IPS-18a (cell line): ENCODE measurements at regions not wholly inside any gene's neighbourhood (a gene's known extent, or its start where the extent isn't known, plus 50 kb on each side); places are given as distances from the start of the nearest gene placed in this dataset.
"Not testable (repeated sequence)": the region's sequence is repeated elsewhere in the genome, so short reads cannot be mapped to it uniquely, and the experiment has no call there.

ENCODE experiments used
- H3K27ac ChIP-seq: one replicate; pipeline ENCODE4 v1.5.1; 2013; ENCODE audit warnings: low read length
- H3K27me3 ChIP-seq: one replicate; pipeline ENCODE4 v1.6.1; 2013; ENCODE audit warnings: mild to moderate bottlenecking, low read length; ENCODE audit not compliant: control insufficient read depth, insufficient read depth
- H3K36me3 ChIP-seq: one replicate; pipeline ENCODE4 v1.6.1; 2013; ENCODE audit warnings: low read depth, low read length; ENCODE audit not compliant: control insufficient read depth
- H3K4me1 ChIP-seq: one replicate; pipeline ENCODE4 v1.6.1; 2013; ENCODE audit warnings: low read depth, low read length; ENCODE audit not compliant: control insufficient read depth
- H3K4me3 ChIP-seq: one replicate; pipeline ENCODE4 v1.5.1; 2013; ENCODE audit warnings: low read length
- H3K9ac ChIP-seq: one replicate; pipeline ENCODE4 v1.6.1; 2013; ENCODE audit warnings: mild to moderate bottlenecking, low read length, moderate library complexity
- H3K9me3 ChIP-seq: one replicate; pipeline ENCODE4 v1.6.1; 2013; ENCODE audit warnings: low read depth, low read length; ENCODE audit not compliant: control insufficient read depth

DNA sequence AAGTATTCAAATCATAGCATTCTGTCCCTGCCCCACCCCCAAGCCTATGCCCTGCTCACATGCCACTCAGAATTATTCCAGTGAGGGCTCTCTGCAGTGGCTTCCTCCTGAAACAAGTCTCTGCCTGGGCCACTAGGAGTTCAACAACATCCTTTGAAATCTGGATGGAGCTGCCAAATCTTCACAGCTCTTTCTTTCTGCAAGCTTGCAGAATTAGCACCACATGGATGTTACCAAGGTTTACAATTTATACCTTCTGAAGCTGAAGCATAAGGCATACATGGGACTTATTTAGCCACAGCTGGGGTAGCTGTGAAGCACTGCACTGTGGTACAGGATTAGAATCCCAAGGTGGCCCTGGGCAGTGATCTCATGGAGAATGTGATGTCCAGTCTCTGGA lies 577.5 kb downstream of the CD109 start:
- Histone ChIP-seq H3K4me3 (no peak overlapping the region), H3K27me3 (no peaks in the 10 kb centered on the region), H3K27ac (no peak overlapping the region), H3K9me3 (no peaks in the 10 kb centered on the region), H3K36me3 (no peaks in the 10 kb centered on the region), H3K9ac (no peak overlapping the region), H3K4me1 (no peaks in the 10 kb centered on the region)

DNA sequence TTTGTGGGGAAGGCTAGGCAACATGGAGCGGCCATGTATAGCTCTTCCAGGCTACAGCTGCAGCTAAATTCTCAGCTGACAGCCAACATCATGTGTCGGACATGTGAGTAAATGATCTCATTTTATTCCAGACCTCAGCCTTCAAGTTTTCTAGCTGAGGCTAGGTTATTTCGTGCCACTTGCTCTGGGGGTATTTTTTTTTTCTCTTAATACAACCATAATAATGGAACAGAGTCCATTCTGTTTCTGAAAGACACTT lies 573.5 kb downstream of the CD109 start:
- H3K27me3 ChIP-seq = no peaks in the 10 kb centered on the region
- no peaks in the 10 kb centered on the region for H3K36me3 ChIP-seq
- no peaks in the 10 kb centered on the region for H3K9me3 ChIP-seq
- no peak overlapping the region for H3K27ac ChIP-seq
- H3K9ac ChIP-seq = no peak overlapping the region
- H3K4me3 ChIP-seq = no peak overlapping the region
- H3K4me1 ChIP-seq = no peaks in the 10 kb centered on the region

DNA sequence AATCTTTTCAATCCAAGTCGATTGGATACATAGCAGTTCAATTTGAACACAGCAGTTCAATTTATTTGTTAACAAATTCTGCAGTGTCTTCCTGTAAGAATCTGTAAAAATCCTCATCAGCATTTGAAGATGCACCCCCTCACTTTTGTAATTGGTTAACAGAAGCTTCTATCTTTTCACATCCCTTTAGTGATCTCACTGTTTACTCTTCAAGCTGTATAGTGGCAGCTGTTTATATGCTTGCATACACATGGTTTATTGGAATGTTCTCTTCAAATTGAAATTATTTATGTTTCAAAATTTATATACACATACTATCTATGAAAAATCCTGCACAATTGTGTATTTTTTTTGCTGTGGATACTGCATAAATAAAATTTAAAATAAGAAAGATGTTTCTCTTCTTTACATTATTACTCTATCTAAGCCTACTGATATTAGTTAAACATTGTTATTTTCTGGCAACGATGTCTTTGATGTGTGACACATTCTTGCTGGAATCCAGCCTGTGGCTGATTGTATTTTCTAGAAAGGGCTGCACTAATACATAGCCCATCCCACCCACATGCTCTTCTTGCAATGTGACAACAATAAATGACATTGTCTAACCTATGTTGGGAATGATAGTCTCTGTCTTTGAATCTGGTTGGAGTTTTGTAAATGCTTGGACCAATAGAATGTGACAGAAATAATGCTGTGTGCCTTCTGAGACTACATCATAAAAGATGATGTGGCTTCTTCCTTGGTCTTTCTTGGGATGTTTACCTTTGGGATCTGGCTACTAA lies 573.0 kb downstream of the CD109 start:
- Histone ChIP-seq H3K4me3 (no peak overlapping the region), H3K4me1 (no peaks in the 10 kb centered on the region), H3K9ac (no peak overlapping the region), H3K27ac (no peak overlapping the region), H3K9me3 (no peaks in the 10 kb centered on the region), H3K27me3 (no peaks in the 10 kb centered on the region), H3K36me3 (no peaks in the 10 kb centered on the region)

DNA sequence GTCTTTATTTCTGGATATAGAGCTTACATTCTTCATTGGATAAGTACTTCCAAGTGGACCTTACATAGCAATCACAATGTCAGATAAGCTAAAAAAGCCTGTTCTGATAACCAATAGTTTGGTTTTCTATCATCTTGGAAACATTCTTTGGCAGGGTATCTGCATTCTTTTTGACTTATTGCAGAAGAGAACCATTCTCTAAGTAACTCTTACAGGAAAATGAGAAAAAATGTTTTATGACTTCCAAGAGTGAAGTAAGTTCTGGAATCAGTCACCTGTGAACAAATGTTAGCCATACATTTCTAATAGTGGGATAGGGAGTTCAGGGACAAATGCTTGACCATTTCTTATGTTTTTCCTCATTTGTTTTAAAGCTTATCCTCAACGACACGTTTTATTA lies 564.0 kb downstream of the CD109 start:
- H3K36me3 ChIP-seq = no peaks in the 10 kb centered on the region
- H3K4me1 ChIP-seq = no peaks in the 10 kb centered on the region
- no peak overlapping the region for H3K27ac ChIP-seq
- H3K9me3 ChIP-seq = no peaks in the 10 kb centered on the region
- H3K27me3 ChIP-seq = no peaks in the 10 kb centered on the region
- H3K9ac ChIP-seq = no peak overlapping the region
- H3K4me3 ChIP-seq = no peak overlapping the region

DNA sequence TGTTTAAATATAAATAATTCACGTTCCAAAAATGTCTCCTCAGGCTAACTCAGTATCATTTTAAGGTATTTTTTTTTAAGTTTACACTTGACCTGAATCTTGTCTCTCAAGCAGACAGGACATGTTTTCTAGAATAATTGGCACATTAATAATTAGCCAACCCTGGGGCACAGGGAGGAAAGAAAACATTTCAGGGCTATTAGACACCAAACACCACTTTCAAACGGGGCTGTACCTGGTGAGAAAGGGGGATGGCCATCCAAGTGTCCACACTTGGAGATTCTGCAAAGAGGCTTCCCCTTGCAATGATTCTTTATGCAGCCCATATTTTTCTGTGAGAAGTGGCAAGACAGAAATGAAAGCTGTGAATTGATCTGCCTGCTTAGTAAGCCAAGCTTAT lies 560.8 kb downstream of the CD109 start:
- Histone ChIP-seq H3K9me3 (no peaks in the 10 kb centered on the region), H3K9ac (no peak overlapping the region), H3K4me3 (no peak overlapping the region), H3K27me3 (no peaks in the 10 kb centered on the region), H3K36me3 (no peaks in the 10 kb centered on the region), H3K4me1 (no peaks in the 10 kb centered on the region), H3K27ac (no peak overlapping the region)

DNA sequence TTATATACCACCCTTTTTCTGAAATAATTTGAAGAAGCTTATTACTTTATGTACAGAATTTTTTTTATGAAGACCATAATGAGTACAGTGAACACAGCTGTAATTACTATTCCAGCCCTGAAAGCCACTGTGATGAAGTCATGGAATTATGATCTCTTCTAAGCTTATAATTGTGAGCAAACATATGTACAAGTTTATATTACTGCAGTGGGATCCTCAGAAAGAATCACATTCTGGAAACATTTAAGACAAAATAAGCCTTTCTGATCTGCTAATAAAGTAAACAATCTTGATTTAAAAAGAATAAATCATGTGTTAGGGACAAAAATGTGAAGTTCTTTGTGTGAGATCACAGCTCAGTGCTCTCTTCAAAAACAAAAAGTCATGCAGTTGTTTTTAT lies 560.4 kb downstream of the CD109 start:
- H3K9me3 ChIP-seq = no peaks in the 10 kb centered on the region
- no peak overlapping the region for H3K4me3 ChIP-seq
- H3K27ac ChIP-seq = no peak overlapping the region

DNA sequence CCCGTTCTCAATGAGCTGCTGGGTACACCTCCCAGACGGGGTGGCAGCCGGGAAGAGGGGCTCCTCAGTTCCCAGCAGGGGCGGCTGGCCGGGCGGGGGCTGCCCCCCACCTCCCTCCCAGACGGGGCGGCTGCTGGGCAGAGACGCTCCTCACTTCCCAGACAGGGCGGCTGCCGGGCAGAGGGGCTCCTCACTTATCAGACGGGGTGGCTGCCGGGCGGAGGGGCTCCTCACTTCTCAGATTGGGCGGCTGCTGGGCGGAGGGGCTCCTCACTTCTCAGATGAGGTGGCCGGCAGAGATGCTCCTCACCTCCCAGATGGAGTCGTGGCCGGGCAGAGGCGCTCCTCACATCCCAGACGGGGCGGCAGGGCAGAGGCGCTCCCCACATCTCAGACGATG lies 559.0 kb downstream of the CD109 start:
- not testable (repeated sequence) for H3K4me3 ChIP-seq, H3K9me3 ChIP-seq, H3K36me3 ChIP-seq, H3K27me3 ChIP-seq, H3K27ac ChIP-seq, H3K9ac ChIP-seq, H3K4me1 ChIP-seq

More for the DNA sequence above, 560.4 kb downstream of the CD109 start:
- Histone ChIP-seq H3K36me3 (no peaks in the 10 kb centered on the region), H3K4me1 (no peaks in the 10 kb centered on the region), H3K9ac (no peak overlapping the region), H3K27me3 (no peaks in the 10 kb centered on the region)

DNA sequence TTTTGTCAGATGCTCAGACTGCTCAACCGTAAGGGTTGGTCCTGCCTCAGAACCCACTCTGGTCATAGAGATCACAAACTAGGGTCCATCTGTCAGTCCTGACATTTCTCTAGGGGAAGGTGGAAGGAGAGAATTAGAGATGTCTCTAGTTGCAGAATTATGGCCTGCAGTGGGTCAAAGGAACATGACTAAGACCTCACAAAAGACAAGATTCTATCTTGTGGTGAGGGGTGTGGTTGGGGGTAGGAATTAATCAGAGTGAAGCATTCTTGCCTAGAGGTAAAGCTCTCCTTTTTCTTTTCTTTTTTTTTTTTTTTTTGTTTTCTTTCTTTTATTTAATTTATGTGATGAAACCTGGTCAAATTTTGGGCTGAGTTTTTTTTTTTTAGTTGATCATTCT lies 558.1 kb downstream of the CD109 start:
- H3K4me1 ChIP-seq, H3K9ac ChIP-seq, H3K9me3 ChIP-seq, H3K27me3 ChIP-seq, H3K4me3 ChIP-seq, H3K36me3 ChIP-seq, H3K27ac ChIP-seq: not testable (repeated sequence)

DNA sequence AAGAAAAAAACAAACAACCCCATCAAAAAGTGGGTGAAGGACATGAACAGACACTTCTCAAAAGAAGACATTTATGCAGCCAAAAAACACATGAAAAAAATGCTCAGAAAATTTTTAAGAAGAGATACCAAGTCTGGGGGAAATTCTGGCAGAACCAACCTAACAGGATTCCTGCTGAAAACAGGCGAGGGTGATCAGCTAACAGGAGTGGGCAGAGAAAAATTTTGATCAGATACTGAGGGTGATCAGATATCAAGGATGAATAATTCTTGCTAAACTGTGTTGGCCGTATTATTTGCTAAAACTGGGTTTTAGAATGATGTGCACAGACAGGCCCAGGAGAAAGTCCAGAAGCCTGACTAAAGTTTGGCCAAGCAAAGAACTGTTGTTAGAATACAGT lies 557.3 kb downstream of the CD109 start:
- H3K9me3 ChIP-seq = no peaks in the 10 kb centered on the region
- H3K36me3 ChIP-seq = no peaks in the 10 kb centered on the region
- H3K4me1 ChIP-seq = no peaks in the 10 kb centered on the region
- H3K27me3 ChIP-seq = no peaks in the 10 kb centered on the region
- no peak overlapping the region for H3K4me3 ChIP-seq
- H3K9ac ChIP-seq = no peak overlapping the region
- no peak overlapping the region for H3K27ac ChIP-seq

DNA sequence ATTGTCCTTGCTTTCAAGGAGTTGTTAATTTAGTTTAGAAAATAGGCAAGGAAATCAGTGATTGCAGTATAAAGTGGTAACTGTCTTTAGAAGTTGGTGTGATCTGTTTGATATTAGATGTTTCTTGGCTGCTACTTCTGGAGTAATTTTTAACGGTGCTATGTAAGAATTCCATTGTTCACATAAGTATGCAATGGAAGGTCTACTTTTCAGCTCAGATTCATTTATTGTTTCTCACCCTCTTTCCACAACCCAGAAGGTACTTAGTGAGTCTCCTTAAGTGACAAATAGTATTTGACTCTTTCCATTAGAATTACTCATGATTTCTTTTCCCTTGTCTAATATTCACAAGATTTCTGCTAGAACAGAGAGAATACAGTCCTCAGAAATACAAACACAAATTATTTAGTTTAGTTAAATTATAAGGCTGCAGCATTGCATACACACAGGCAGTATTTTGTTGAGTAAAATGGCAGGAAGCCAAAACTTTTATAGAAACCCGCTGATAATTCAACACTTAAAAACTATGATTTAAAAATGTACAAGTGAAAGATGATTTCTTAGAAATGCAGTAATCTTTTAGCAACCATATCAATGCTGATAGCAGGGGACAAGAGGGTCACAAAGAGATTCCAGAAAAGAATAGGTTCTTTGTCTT lies 554.3 kb downstream of the CD109 start:
- Histone ChIP-seq H3K4me3 (no peak overlapping the region), H3K9ac (no peak overlapping the region), H3K27me3 (no peaks in the 10 kb centered on the region), H3K36me3 (no peaks in the 10 kb centered on the region), H3K27ac (no peak overlapping the region), H3K4me1 (no peaks in the 10 kb centered on the region), H3K9me3 (no peaks in the 10 kb centered on the region)

DNA sequence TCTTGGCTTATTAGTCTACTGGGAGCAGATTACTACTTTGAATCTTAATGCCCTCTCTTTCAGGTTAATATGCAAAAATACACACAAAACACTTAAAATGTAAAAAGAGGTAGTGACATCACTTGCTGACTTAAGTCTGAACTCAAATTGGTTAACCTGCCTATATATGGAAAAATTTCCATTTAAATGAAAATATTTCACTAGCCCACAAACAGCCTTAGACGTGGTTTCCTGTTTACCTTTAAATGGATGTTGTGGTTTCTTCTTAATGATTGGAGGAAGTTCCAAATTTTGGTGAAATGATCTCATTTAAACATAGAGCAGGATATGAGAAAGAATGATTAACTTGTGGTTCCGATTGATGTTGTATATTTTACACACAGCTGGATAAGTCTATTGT lies 553.7 kb downstream of the CD109 start:
- H3K27ac ChIP-seq = no peak overlapping the region
- no peaks in the 10 kb centered on the region for H3K9me3 ChIP-seq
- no peaks in the 10 kb centered on the region for H3K36me3 ChIP-seq
- no peaks in the 10 kb centered on the region for H3K27me3 ChIP-seq
- no peak overlapping the region for H3K4me3 ChIP-seq
- no peaks in the 10 kb centered on the region for H3K4me1 ChIP-seq
- no peak overlapping the region for H3K9ac ChIP-seq

DNA sequence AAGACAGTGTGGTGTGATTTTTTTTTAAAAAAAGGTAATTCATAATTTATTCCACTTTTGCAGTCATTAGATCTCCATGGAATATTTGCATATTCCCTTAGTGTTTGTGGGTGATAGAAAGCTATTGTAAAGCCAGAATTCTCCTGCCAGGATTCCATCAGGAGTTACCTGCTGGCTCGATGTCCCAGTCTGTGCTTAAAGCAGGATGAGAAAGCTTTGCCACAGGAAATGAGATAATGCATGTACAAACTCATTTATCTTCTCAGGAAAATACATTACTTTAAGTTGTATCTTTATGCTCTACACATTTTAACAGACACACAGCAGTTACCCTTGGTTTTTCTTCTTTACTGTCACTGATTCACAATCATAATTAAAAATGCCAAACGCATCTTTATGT lies 553.0 kb downstream of the CD109 start:
- no peak overlapping the region for H3K9ac ChIP-seq
- no peak overlapping the region for H3K27ac ChIP-seq
- H3K36me3 ChIP-seq = no peaks in the 10 kb centered on the region
- H3K4me1 ChIP-seq = no peaks in the 10 kb centered on the region
- no peaks in the 10 kb centered on the region for H3K27me3 ChIP-seq
- H3K9me3 ChIP-seq = no peaks in the 10 kb centered on the region
- H3K4me3 ChIP-seq = no peak overlapping the region
